ENCODE measurements at regions not wholly inside any gene's neighbourhood (a gene's known extent, or its start where the extent isn't known, plus 50 kb on each side); places are given as distances from the start of the nearest gene placed in this dataset.

GRCh38 chr21:38203229-38203628 is 53.6 kb upstream of the KCNJ15 start:
- no peak for TF ChIP-seq JUND (IDR thresholded peaks at IDR 0.05; ENCODE audit: low read depth)
- no peak for DNase-seq (ENCODE audit: low read depth in 1 of 2, low spot score in 1 of 2)
- in situ Hi-C loops (cut with HindIII; ENCODE audit: low pct_unique_long_range_greater_than_20kb, low sequenced_read_pairs), result no loop called here

- DNase-seq (ENCODE audit: low read depth in 1 of 2, low spot score in 1 of 2), result no peak
- no peak for TF ChIP-seq JUND (IDR thresholded peaks at IDR 0.05; ENCODE audit: low read depth)
- in situ Hi-C loops (cut with HindIII; ENCODE audit: low pct_unique_long_range_greater_than_20kb, low sequenced_read_pairs), result no loop called here
Measured at GRCh38 chr21:38205940-38206339, 50.9 kb upstream of the KCNJ15 start.

- no peak for DNase-seq (ENCODE audit: low read depth in 1 of 2, low spot score in 1 of 2)
- TF ChIP-seq JUND (IDR thresholded peaks at IDR 0.05; ENCODE audit: low read depth), result no peak
- in situ Hi-C loops (cut with HindIII; ENCODE audit: low pct_unique_long_range_greater_than_20kb, low sequenced_read_pairs), result no loop called here
Measured at GRCh38 chr21:38206646-38207045, 50.1 kb upstream of the KCNJ15 start.

Data from T47D (cell line).